Stomach (tissue), 4 donors: ENCODE measurements at regions not wholly inside any gene's neighbourhood (a gene's known extent, or its start where the extent isn't known, plus 50 kb on each side); places are given as distances from the start of the nearest gene placed in this dataset.

Experiments used
- EP300 ChIP-seq: sonication (generic); formaldehyde crosslinking; IDR thresholded peaks from one replicate; pipeline ENCODE4 v1.6.1; 2017; ENCODE audit warnings: antibody characterized with exemption
- POLR2A ChIP-seq, 4 donors: fragments of 450-650 bp; IDR thresholded peaks; one replicate each; pipeline ENCODE4 v1.6.1; 2016; ENCODE audit warnings: antibody characterized with exemption in 4 of 4, control low read depth in 2 of 4, mild to moderate bottlenecking in 1 of 4, moderate library complexity in 1 of 4
- POLR2AphosphoS5 ChIP-seq, 3 donors: sonication (generic); formaldehyde crosslinking; IDR thresholded peaks; one replicate each; pipeline ENCODE4 v1.6.1; 2016; ENCODE audit warnings: antibody characterized with exemption in 3 of 3
- TF ChIP-seq, protein P1 (sequence below), 7 experiments: fragments of 450-650 bp in 4 of 7; fragments of 200-600 bp in 3 of 7; sonication (generic) in 3 of 7; IDR thresholded peaks; one replicate each; pipeline ENCODE4 v1.5.1; 2016 to 2019; ENCODE audit warnings: antibody characterized with exemption in 7 of 7, control low read depth in 2 of 7, mild to moderate bottlenecking in 1 of 7

DNA sequence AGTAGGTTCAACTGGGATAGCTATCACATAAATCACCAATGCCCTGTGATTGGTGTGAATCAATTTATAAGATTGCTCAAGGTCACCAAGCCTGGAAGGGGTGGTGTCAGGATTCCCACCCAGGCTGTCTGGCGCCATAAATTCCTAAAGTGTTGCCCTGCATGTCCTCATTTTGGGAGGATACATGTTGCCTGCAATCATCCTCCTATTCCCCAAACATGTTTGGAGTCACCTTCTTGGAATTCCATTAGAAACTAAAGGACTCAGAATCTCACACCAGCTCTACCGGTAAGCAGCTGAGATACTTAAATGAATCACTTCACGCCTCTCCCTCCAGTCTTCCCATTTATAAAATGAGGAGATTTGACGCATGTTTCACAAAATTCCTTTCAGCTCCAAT lies 54.1 kb upstream of the SLC45A1 start:
- TF ChIP-seq, protein P1, sequence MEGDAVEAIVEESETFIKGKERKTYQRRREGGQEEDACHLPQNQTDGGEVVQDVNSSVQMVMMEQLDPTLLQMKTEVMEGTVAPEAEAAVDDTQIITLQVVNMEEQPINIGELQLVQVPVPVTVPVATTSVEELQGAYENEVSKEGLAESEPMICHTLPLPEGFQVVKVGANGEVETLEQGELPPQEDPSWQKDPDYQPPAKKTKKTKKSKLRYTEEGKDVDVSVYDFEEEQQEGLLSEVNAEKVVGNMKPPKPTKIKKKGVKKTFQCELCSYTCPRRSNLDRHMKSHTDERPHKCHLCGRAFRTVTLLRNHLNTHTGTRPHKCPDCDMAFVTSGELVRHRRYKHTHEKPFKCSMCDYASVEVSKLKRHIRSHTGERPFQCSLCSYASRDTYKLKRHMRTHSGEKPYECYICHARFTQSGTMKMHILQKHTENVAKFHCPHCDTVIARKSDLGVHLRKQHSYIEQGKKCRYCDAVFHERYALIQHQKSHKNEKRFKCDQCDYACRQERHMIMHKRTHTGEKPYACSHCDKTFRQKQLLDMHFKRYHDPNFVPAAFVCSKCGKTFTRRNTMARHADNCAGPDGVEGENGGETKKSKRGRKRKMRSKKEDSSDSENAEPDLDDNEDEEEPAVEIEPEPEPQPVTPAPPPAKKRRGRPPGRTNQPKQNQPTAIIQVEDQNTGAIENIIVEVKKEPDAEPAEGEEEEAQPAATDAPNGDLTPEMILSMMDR (IDR thresholded peaks at IDR 0.05) = no peak
- no peak for TF ChIP-seq POLR2AphosphoS5 (IDR thresholded peaks at IDR 0.05)
- TF ChIP-seq POLR2A (IDR thresholded peaks at IDR 0.05) = no peak
- no peak for TF ChIP-seq EP300
